SK-N-MC (cell line): ENCODE measurements at regions not wholly inside any gene's neighbourhood (a gene's known extent, or its start where the extent isn't known, plus 50 kb on each side); places are given as distances from the start of the nearest gene placed in this dataset.

Experiments
- EZH2 ChIP-seq: fragments of 200-600 bp; sonication (generic); IDR thresholded peaks from one replicate; pipeline ENCODE4 v1.6.1; 2017; ENCODE audit warnings: antibody characterized with exemption
- FOXP2 ChIP-seq: optimal IDR thresholded peaks from 2 replicates; pipeline ENCODE3; 2011; ENCODE audit warnings: mild to moderate bottlenecking, moderate library complexity; ENCODE audit not compliant: insufficient read depth; ENCODE audit errors: extremely low read length, control extremely low read depth
- POLR2AphosphoS5 ChIP-seq: IDR thresholded peaks from 2 replicates; pipeline ENCODE4 v1.6.1; 2012; ENCODE audit warnings: mild to moderate bottlenecking, low read depth, low read length, borderline replicate concordance

DNA sequence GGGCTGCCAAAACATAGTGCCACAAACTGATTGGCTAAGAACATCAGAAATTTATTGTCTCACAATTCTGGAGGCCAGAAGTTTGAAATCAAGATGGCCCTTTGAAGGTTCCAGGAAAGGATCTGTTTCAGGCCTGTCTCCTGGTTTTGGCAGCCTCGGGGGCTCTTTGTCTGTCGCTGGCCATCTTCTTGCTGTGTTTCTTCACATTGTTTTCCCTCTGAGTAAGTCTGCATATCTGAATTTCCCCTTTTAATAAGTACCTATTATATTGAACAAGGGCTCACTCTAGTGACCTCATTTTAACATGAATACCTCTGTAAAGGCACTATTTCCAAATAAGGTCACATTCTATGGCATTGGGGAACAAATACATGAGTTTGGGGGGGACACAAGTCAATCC is 467.1 kb upstream of the MGAT4C start:
- TF ChIP-seq EZH2: no peak
- TF ChIP-seq POLR2AphosphoS5: no peak
- TF ChIP-seq FOXP2: no peak
